ENCODE measurements at regions not wholly inside any gene's neighbourhood (a gene's known extent, or its start where the extent isn't known, plus 50 kb on each side); places are given as distances from the start of the nearest gene placed in this dataset. TPM values are rescaled to one million over a fixed set of nuclear protein-coding genes. Genes with fewer than 3 reads are reported as not detected.

Small RNA genes lying in the stretch of these regions (small RNA-seq; reads per million reads assigned to genes)
- not detected for gene RNA5SP459 (ENCODE audit: low read depth)

All from mesenchymal stem cell (in vitro differentiated cells and primary cell).